Activated CD8-positive, alpha-beta T cell treated with anti-CD3 and anti-CD28 coated beads for 36 hours (primary cell): ENCODE measurements at regions not wholly inside any gene's neighbourhood (a gene's known extent, or its start where the extent isn't known, plus 50 kb on each side); places are given as distances from the start of the nearest gene placed in this dataset.

Experiments used
- ATAC-seq: fragments of 200-7000 bp; cut with Tn5 transposase; one replicate; pipeline ENCODE4 v1.10.0; 2021; ENCODE audit warnings: mild to moderate bottlenecking, moderate library complexity
- CTCF ChIA-PET: fragments of 350-600 bp; sonication (Branson Sonifier 250); formaldehyde crosslinking; loops from one replicate; lab custom pipeline; 2021; ENCODE audit warnings: antibody characterized with exemption; lab: Charles Lee
- POLR2A ChIA-PET: fragments of 350-600 bp; sonication (Branson Sonifier 250); formaldehyde crosslinking; loops from one replicate; lab custom pipeline; 2021; ENCODE audit warnings: antibody characterized with exemption; lab: Charles Lee
- DNase-seq: peaks from one replicate; pipeline ENCODE4 v3.0.0-alpha.2; 2020
- H3K27ac Mint-ChIP-seq: one replicate; pipeline ENCODE4 v1.8.0; 2021; ENCODE audit warnings: mild to moderate bottlenecking, mixed read lengths
- H3K27me3 Mint-ChIP-seq: one replicate; pipeline ENCODE4 v1.8.0; 2021; ENCODE audit warnings: mixed read lengths
- H3K36me3 Mint-ChIP-seq: one replicate; pipeline ENCODE4 v1.8.0; 2021; ENCODE audit warnings: low read depth, mixed read lengths
- H3K4me1 Mint-ChIP-seq: one replicate; pipeline ENCODE4 v1.8.0; 2021; ENCODE audit warnings: low read depth, mixed read lengths
- H3K4me3 Mint-ChIP-seq: one replicate; pipeline ENCODE4 v1.8.0; 2021; ENCODE audit warnings: mild to moderate bottlenecking, moderate library complexity, mixed read lengths
- H3K9me3 Mint-ChIP-seq: one replicate; pipeline ENCODE4 v1.8.0; 2021; ENCODE audit warnings: mixed read lengths
- intact Hi-C: fragments of 100-400 bp; cut with micrococcal nuclease; formaldehyde crosslinking; loops from one replicate; pipeline ENCODE4 v1.10.0; 2022
- TF ChIP-seq, protein P1 (sequence below): fragments of 200-600 bp; IDR thresholded peaks from one replicate; pipeline ENCODE4 v1.8.0; 2022; ENCODE audit warnings: antibody characterized with exemption, mild to moderate bottlenecking

DNA sequence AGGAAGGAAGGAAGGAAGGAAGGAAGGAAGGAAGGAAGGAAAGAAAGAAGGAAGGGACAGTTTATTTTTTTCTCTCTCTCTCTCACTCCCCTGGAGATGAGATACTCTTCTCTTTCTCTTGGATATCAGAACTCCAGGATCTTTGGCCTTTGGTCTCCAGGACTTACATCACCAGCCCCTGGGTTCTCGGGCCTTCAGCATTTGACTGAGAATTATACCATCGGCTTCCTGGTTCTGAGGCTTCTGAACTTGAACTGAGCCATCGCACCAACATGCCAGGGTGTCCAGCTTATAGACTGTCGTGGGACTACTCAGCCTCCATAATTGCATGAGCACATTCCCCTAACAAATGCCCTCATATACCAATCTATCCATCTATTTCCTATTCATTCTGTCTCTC, 69.4 kb upstream of the NRSN1 start:
- Mint-ChIP-seq H3K36me3 (no peaks in the 10 kb centered on the region), H3K4me1 (no peaks in the 10 kb centered on the region), H3K27ac (no peak overlapping the region), H3K4me3 (no peak overlapping the region), H3K27me3 (peaks cover 2% of the 10 kb centered on the region), H3K9me3 (no peaks in the 10 kb centered on the region)
- DNase-seq, result no peak
- ChIA-PET CTCF (no interaction called here), POLR2A (no interaction called here)
- no peak for ATAC-seq
- TF ChIP-seq, protein P1, sequence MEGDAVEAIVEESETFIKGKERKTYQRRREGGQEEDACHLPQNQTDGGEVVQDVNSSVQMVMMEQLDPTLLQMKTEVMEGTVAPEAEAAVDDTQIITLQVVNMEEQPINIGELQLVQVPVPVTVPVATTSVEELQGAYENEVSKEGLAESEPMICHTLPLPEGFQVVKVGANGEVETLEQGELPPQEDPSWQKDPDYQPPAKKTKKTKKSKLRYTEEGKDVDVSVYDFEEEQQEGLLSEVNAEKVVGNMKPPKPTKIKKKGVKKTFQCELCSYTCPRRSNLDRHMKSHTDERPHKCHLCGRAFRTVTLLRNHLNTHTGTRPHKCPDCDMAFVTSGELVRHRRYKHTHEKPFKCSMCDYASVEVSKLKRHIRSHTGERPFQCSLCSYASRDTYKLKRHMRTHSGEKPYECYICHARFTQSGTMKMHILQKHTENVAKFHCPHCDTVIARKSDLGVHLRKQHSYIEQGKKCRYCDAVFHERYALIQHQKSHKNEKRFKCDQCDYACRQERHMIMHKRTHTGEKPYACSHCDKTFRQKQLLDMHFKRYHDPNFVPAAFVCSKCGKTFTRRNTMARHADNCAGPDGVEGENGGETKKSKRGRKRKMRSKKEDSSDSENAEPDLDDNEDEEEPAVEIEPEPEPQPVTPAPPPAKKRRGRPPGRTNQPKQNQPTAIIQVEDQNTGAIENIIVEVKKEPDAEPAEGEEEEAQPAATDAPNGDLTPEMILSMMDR, result no peak
- intact Hi-C loops, result no loop called here

DNA sequence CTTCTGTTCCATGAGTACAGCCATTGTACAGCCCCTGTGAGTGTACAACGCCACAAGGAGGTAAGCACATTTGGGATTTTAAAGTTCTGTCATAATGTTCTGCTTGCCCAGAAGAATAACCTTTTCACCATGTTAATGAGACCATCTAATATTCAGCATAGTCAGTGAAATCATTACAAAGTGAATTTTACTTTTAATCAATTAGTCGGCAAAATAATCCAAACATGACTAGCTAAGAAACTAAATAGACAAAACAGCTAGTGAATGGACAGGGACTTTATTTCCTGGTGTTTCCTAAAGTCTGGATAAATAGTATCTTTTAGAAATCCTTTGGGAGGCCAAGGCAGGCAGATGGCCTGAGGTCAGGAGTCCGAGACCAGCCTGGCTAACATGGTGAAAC, 69.0 kb upstream of the NRSN1 start:
- DNase-seq, result no peak
- Mint-ChIP-seq H3K9me3 (no peaks in the 10 kb centered on the region), H3K27ac (no peak overlapping the region), H3K27me3 (peaks cover 2% of the 10 kb centered on the region), H3K4me3 (no peak overlapping the region), H3K36me3 (no peaks in the 10 kb centered on the region), H3K4me1 (no peaks in the 10 kb centered on the region)
- ATAC-seq, result no peak
- ChIA-PET CTCF (no interaction called here), POLR2A (no interaction called here)
- TF ChIP-seq, protein P1, result no peak
- intact Hi-C loops, result no loop called here

DNA sequence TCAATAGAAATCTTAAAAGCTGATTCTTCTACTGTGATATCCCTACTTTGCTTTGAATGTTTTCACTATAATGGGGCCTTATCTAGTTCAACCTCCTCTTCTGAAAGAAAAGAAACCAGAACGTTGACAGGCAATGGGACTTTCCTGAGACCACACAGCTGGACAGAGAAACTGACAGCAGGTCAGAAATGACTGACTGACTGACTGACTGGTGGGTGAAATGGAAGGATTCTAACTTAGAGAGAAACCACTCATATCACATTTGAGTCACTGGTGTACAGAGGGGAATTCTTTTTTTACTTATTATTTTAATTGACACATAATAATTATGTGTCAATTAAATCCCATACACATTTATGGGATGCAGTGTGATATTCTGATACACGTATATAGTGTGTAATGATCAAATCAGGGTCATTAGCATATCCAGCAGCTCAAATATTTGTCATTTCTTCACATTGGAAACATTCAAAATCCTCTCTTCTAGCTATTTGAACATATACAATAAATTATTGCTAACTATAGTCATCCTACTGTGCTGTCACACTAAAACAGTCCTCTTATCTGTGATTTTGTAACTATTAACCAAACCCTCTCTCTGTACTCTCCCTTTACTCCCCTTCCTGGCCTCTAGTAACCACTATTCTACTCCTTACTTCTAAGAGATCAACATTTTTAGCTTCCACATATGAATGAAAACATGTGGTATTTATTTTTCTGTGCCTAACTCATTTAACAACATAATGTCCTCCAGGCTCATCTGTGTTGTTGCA, 64.8 kb upstream of the NRSN1 start:
- no peak for ATAC-seq
- no peaks in the 10 kb centered on the region for H3K9me3 Mint-ChIP-seq
- H3K4me3 Mint-ChIP-seq, result no peak overlapping the region
- intact Hi-C loops, result loop anchor here (10.0 kb wide), 1 partner anchor 214 kb away; no protein-coding TSS in a partner anchor
- no peaks in the 10 kb centered on the region for H3K36me3 Mint-ChIP-seq
- CTCF ChIA-PET, result no interaction called here
- TF ChIP-seq, protein P1, result no peak
- H3K27ac Mint-ChIP-seq, result no peak overlapping the region
- DNase-seq, result no peak
- H3K4me1 Mint-ChIP-seq, result no peaks in the 10 kb centered on the region
- POLR2A ChIA-PET, result no interaction called here
- no peaks in the 10 kb centered on the region for H3K27me3 Mint-ChIP-seq

DNA sequence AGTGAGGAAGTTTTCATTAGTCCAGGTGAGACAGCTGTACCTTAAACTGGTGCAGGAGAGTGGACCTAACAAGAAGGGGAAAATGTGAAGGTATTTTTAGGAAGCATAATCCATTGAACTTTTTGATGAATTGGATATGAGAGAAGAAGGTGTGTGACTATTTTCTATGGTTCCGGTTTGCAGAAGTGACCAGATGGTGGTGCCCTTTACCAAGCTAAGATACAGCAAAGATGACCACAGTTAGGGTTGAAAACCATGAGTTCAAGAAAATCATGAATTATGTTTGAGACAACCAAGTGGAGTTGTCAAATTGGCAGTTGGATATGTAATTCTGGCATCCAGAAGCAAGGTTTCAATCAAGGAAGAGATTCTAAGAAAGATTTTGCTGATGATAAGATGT, 61.9 kb upstream of the NRSN1 start:
- ChIA-PET POLR2A (no interaction called here), CTCF (no interaction called here)
- ATAC-seq (no peak), DNase-seq (no peak)
- H3K4me1 Mint-ChIP-seq, result no peaks in the 10 kb centered on the region
- no peaks in the 10 kb centered on the region for H3K27me3 Mint-ChIP-seq
- H3K4me3 Mint-ChIP-seq, result no peak overlapping the region
- TF ChIP-seq, protein P1, result peak; percentile 17
- no peaks in the 10 kb centered on the region for H3K36me3 Mint-ChIP-seq
- intact Hi-C loops, result loop anchor here (10.0 kb wide), 1 partner anchor 211 kb away; no protein-coding TSS in a partner anchor
- no peak overlapping the region for H3K27ac Mint-ChIP-seq
- no peaks in the 10 kb centered on the region for H3K9me3 Mint-ChIP-seq

DNA sequence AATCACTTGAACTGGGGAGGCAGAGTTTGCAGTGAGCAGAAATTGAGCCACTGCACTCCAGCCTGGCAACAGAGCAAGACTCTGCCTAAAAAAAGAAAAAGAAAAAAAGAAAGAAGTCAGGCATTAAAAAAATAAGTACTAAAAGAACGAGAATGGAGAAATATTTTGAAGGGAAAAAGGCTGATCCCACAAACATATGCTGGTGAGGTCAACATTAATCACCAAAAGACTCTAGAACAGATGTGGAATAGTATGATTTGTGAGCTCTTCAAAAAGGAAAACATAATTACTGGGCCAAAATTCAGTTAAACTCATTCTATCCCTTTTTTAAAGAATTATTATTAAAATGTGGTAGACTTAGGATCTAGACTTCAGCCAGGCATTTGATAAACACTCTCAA, 61.2 kb upstream of the NRSN1 start:
- Mint-ChIP-seq H3K36me3 (no peaks in the 10 kb centered on the region), H3K9me3 (no peaks in the 10 kb centered on the region), H3K4me1 (no peaks in the 10 kb centered on the region), H3K27me3 (no peaks in the 10 kb centered on the region), H3K4me3 (no peak overlapping the region), H3K27ac (no peak overlapping the region)
- POLR2A ChIA-PET, result no interaction called here
- intact Hi-C loops, result loop anchor here (10.0 kb wide), 1 partner anchor 210 kb away; no protein-coding TSS in a partner anchor
- TF ChIP-seq, protein P1, result no peak
- DNase-seq (no peak), ATAC-seq (no peak)
- CTCF ChIA-PET, result no interaction called here
